HPDE6-E6E7 (cell line): ENCODE measurements at regions not wholly inside any gene's neighbourhood (a gene's known extent, or its start where the extent isn't known, plus 50 kb on each side); places are given as distances from the start of the nearest gene placed in this dataset.
"Not testable (repeated sequence)": the region's sequence is repeated elsewhere in the genome, so short reads cannot be mapped to it uniquely, and the experiment has no call there.

Source experiments
- DNase-seq: peaks from one replicate; pipeline ENCODE4 v3.0.0; 2011; ENCODE audit warnings: missing footprints; ENCODE audit errors: extremely low spot score

DNA sequence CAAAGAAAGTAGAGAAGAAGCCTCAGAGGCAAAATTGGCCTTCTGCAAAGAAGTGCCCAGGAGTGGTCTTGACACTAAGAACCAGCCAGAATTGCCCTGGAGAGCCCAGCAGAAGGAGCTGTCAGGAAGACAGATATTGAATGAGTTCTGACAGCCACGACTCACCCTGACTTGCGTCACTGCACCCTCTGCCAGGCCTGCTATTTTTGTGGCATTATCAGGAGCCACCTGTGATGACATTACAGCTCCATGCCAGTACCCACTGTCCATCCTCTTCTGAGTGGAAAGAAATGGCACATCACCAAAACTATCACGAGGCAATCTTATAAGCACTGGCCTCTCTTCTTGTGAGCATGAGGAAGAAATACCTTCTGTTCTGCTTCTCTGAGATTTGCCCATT, 67.7 kb downstream of the SMIM20 start:
- DNase-seq, result no peak

DNA sequence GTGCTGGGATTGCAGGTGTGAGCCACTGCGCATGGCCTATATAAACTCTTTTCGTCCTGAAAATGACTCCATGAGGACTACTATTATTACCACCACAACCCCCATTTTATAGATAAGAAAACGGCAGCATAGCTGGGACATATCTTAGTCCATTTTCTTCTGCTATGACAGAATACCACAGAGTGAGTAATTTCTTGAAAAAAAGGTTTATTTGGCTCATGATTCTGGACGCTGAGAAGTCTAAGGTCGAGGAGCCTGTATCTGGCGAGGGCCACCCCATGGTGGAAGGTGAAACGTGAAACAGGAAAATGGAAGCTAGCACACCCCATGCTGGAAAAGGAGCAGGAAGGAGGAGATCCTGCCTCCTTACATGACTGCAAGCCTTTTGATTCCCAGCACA, 68.9 kb downstream of the SMIM20 start:
- no peak for DNase-seq

DNA sequence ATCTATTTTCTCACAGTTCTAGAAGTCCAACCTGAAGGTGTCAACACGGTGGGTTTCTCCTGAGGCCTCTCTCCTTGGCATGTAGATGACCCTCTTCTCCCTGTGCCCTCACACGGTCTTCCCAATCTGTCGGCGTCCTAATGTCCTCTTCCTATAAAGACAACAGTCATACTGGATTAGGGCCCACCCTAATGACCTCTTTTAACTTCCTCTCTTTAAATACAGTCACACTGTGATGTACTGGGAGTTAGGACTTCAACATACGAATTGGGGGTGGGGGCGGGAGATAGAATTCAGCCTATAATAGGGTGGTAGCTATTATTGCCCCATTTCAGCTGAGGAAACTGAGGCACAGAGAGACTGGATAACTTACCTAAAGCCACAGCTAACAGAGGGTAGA, 70.2 kb downstream of the SMIM20 start:
- DNase-seq, result no peak

DNA sequence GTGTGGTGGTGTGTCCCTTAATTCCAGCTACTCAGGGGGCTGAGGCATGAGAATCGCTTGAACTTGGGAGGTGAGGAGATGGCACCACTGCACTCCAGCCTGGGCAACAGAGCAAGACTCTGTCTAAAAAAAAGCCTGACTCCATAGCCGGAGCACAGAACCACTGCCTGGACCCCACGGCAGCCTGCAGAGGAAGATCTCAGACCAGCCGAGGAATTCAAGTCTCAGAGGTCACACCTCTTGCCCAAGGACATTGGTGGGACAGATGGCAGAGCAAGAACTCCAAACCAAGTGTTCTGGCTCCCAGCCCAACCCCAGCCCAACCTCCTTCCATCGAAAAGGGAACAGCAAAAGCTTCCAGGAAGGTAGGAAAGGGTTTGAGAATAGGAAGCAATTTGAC, 70.8 kb downstream of the SMIM20 start:
- no peak for DNase-seq

DNA sequence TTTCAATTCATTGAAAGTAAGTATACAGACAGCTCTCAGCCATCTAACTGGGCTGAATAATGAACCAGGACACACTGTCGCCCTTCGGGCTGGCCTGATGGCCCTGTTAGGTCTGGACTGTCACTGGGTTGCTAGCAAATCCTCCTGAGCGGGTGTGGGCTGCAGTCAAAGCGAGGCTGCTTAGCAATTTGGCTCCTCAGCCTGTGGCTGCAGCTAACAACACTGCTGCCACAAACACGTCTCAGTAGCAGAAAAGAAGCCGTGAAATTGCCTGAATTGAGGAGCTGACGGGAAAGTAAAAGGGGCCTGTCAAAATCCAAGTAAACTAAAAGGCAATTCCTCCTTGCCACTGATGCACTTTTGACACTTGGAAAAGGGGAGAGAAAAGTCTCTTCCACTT, 72.8 kb downstream of the SMIM20 start:
- DNase-seq, result no peak

DNA sequence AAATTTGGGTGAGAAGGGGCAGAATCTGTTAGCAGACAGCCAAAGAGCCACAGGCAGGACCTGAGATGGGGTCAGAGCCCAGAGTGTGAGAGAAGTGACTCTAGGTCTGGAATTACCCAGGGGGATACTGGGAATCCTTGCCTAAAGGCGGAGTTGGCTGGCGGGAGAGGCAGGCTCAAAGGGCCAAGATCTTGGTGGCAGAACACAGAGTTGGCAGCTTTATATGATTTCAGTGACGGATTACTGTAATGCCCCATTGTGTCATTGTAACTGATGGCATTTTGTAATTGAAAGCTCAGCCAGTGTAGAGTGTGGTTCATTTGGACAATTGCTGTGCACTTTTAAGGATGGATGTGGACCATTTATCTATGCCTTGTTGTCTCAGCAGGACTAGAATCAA, 77.3 kb downstream of the SMIM20 start:
- no peak for DNase-seq

DNA sequence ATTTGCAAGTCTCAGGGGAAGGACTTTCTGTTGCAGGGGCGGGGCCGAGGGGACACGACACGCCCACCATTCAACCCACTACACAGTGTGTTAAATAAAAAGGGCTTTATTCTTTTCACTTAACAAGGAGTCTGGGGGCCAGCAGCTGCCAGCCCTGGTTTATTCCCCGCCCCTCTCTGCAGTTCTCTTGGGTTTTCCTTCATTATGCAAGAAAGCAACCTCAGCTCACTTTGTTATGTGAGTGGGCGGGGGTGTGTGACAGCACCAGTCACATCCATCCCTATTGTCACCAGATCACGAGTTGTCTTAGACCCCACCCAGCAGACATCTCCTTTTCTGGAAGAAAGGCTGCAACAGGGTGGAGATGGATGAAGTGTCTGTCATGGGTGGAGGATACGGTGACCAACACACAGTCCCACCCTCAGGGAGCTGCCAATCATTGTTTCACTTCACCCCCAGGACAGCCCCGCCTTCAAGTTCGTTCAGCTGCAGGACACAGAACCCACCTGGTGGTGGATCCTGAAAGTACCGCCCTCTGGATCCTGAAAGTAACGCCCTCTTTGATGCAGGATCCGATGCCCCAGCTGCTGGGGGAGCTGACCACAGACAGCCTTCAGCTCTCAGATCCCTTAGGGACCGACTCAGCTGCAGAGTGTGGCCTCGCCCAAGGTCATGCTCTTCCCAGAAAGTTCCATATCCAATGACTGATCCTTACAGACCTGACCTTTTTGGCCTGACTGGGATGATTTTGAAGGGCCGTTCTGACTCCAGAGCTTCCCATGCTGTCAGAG, 79.6 kb downstream of the SMIM20 start:
- no peak for DNase-seq

DNA sequence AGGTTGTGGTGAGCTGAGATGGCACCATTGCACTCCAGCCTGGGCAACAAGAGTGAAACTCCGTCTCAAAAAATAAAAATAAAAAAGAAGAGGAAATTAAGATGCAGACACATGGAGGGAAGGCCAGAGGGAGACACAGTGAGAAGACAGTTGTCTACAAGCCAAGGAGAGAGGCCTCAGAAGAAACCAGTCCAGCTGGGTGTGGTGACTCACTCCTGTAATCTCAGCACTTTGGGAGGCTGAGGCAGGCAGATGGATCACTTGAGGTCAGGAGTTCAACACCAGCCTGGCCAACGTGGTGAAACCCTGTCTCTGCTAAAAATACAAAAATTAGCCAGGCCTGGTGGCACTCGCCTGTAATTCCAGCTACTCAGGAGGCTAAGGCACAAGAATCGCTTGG, 80.6 kb downstream of the SMIM20 start:
- not testable (repeated sequence) for DNase-seq

DNA sequence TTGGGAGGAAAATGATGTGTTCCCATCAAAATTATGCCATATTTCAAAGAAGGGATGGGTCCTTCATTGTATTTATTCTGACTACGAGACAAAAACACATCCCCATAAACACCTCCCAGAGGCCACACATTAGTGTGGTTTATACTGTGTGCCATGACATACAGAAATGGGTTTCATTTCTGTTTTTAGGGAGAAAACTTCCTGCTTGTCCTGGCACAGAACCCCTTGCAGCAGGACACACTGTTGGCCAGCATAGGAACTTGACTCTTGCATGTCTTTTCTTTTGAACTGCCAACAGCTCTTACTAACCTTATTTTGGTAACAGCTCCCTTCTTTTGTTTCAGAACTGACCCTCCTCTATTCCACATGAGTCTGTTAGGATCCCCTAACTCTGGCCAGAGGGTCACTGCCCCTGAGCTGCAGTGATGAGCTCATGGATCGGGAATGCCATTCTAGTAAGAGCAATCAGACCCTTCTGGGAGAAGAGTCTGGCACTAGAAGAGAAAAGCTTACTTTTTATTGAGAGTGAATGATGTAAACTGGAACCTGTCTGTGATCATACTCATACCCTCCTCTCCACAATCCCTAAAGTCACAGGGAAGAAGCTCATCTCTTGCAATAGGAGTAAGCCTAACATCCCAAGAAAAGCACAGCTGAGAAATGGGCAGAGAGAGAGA, 86.4 kb downstream of the SMIM20 start:
- DNase-seq, result no peak

DNA sequence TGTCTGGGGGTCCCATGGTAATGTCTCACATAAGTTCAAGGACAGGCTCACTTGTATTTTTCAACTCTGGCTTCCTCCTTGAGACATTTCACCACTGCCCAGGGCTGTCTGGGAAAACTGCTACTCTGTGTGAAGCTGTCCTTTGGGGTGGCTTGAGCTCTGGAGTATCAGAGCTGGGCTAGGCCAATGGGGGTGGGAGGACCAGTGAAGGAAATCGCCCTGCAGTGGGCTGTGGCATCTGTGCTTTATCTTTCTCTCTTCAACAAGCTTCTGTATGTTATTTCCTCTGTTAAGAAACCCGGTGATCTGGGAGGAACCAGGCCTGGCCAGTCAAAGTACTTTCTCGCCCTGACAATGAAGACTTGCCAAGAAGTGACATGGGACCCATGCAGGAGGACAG, 87.4 kb downstream of the SMIM20 start:
- no peak for DNase-seq

DNA sequence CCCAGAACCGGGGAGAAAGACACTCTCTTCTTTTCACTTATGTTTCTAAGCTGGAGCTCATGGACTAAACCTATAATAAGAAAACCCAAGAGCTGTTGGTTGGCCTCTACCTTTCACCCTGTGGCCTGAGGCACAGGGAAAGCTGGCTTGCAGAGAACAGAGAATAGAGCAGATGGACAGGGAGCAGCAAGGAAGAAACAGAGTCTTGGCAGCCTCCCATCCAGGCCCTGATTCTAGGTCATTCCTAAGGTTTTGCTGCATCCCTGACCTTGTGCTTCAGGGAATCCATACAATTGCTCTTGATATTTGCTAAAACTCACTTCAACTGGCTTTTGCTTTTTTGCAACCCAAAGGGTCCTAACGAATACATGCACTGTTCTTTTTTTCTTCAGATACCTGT, 87.8 kb downstream of the SMIM20 start:
- DNase-seq, result no peak

DNA sequence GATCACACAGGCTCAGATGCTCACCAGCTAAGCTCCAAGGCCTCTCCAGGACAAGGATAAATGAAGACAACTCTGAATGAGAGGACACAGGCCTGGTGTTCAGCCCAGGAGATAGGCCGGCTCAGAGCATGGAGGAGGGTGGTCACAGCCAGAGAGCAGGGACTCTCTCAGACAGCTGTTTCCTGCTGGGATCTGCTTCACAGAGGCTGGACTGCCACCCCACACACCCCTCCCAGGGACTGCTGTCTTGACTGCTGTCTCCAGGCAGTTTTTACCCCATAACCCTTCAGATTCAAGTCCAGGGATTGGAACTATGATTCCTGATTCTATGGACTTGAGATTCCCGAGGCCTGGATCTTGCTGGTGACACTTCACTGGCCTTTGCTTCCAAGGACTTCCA, 89.0 kb downstream of the SMIM20 start:
- no peak for DNase-seq

DNA sequence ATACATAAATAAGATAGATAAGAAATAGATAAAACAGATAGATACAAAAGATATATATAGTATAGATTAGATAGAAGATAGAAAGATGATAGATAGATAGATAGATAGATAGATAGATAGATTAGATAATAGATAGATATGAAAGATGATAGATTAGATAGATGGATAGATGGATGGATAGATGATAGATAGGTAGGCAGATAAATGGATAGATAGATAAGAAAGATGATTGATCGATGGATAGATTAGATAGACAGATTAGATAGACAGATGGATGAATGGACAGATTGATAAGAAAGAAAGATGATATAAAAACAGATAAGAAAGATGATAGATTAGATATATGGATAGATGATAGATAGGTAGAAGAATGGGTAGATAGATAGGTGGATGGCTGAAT, 90.3 kb downstream of the SMIM20 start:
- DNase-seq, result no peak

DNA sequence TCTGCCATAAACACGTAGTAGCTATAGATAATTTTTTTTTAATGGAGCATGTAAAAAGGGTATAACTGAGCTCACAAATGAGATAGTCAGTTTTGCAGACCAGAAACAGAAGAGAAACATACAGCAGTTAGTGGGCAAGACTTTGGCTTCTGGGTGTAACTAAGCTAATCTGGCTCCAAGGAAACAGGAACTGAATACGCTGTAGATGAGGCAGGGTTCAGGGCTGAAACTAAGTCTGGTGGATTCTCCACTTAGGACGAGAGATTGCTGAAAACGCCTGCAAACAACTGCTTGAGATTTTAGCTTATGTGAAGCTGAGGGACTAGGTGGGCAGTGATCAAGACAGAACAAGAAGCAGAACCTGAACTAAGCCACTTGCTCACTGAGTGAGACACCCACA, 91.7 kb downstream of the SMIM20 start:
- no peak for DNase-seq

DNA sequence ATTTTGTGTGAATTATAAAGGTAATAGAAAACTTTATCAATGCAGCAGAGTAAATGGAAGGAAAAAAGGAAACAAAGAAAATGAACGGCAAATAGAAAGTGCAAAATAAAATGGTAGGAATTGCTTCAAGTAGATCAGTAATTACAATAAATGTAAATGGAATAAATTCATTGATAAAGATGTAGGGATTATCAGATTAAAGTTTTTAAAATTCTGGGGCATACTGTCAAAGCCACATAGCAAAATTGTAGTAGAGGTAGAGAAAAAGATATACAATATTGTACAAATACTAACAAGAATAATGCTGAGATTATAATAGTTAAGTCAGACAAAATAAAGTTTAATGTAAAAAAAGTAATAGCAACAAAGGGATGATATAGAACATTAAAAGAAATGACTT, 94.7 kb downstream of the SMIM20 start:
- DNase-seq, result no peak

DNA sequence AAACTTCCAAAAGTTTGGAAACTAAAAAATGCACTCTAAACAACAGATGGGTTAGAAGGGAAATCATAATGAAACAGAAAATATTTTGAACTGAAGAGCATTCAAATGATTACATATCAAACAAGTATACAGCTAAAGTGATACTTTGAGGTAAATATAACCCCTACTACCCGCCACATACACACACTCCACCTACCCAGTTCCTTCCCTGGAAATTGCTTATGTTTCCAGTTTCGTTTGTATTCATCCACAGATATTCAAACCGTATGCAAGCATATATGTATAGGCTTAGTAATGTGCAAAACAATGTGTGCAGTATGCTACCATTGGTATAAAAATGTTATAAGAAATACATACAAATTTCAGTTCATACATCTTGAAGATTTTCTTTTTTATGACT, 95.5 kb downstream of the SMIM20 start:
- no peak for DNase-seq

DNA sequence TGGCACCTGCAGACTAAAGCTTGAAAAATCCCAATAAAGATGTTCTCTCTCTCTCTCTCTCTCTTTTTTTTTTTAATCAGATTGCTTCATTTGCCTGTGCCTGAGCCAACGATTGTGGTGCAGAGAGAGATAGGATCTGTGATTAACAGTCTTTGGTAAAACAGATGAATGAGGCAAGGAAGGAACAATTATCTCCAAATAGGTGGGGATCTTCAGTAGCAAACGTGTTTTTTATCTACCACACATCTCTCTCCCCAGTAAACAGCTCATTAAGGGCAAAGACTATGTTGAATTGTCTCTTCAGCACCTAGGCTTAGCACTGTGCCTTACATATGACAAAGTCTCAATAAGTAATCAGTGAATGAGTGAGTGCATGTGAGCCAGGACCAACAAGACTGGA, 96.3 kb downstream of the SMIM20 start:
- no peak for DNase-seq

DNA sequence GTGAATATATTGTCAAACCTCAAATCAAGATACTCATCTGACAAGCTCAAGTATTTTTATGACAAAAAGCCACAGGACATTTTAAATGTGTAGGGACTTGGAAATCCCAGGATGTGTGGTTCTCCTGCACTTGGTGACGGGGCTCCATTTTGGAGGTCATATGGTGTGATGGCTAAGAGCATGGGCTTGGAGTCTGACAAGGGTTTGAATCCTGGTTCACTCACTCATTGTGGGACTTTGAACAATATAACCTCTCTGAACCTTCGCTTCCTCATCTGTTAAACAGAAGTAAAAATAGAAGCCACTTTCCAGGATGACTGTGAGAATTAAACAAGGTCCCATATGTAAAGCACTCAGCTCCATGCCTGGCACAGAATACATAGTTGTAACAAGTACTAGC, 99.6 kb downstream of the SMIM20 start:
- DNase-seq, result no peak

DNA sequence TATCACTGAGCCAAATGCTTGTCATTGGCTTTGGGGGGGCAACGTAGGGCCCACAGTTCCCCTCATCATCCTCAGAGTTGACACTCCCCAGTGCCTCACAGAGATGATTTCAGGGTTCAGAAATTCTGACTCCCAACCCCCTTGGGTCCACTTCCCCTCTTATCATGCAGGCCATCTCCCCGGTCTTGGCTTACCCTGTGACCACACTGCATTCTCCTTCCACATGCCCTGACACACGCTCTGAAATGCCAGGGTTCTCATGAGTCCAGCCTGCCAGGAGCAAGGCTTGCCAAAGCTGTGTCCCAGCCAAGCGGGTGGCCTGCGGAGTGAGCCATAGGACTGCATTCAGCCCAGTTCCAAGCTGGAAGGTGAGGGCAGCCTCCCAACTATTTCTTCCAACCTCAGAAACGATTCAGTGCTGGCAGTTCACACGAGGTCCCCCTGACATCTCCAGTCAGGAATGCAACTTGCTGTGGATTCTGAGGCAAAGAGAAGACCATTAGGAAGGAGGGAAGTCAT, 101.2 kb downstream of the SMIM20 start:
- DNase-seq, result no peak

DNA sequence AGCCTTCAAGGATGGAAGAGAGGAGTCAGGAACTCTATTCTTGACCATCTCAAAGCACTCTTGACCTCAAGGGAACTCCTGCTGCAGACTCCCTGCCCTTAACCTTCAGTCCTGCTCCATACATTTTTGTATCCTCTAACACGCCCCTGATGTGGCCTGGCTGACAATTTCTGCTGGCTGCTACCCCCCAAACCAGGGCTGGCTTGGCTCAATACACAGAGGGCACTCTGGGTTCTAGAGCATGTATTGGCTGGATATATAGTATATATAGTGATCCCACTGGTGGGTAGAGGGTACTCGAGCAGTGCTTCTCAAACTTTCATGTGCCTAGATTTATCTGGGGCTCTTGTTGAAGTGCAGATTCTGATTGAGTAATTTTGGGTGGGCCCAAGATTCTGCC, 101.9 kb downstream of the SMIM20 start:
- no peak for DNase-seq

DNA sequence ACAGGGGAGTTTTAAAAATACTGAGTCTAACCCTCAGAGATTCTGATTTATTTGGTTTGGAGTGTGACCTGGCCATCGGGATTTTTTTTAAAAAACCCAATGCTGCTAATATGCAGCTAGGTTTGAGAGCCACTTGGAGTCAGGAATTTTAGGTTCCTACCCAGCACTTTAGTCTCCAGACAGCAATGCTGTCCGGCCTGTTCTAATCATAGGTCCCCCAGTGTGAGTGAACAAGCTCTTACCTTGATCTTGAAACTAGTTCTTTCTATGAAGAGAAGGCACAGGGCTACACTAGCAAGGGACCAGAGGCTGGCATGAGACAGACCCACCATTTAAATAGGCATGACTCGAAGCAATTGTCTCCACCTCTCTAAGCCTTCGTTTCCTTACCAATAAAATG, 103.5 kb downstream of the SMIM20 start:
- no peak for DNase-seq

DNA sequence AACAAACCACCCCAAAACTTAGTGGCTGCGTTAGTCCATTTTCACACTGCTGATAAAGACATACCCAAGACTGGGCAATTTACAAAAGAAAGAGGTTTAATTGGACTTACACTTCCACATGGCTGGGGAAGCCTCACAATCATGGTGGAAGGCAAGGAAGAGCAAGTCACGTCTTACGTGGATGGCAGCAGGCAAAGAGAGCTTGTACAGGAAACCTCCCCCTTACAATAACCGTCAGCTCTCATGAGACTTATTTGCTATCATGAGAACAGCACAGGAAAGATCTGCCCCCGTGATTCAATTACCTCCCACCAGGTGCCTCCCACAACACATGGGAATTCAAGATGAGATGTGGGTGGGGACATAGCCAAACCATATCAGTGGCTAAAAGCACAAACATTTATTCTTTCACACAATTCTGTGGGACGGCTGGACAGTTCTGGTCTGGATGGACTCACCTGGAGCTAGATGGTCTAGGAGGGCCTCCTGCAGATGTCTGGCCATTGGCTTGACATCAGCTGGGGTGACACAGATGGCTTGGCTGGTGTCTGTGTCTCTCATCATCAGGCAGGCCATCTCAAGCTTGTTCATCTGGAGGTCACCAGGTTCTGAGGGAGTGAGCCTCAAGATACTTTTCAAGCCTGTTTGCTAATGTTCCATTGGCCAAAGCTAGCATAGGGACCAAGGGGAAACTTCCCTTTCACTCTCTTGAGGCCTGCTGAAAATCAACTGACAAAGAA, 104.1 kb downstream of the SMIM20 start:
- not testable (repeated sequence) for DNase-seq
